Large intestine (tissue), 3 donors: ENCODE measurements at regions not wholly inside any gene's neighbourhood (a gene's known extent, or its start where the extent isn't known, plus 50 kb on each side); places are given as distances from the start of the nearest gene placed in this dataset.
"Not testable (repeated sequence)": the region's sequence is repeated elsewhere in the genome, so short reads cannot be mapped to it uniquely, and the experiment has no call there.

Experiments used
- DNase-seq, 2 donors: peaks; one replicate each; pipeline versions ENCODE4 v3.0.0 to v3.0.0-alpha.2; 2013
- H3K27ac ChIP-seq: one replicate; pipeline ENCODE4 v1.5.1; 2013; ENCODE audit warnings: low read length
- H3K27me3 ChIP-seq: 2 replicates; pipeline ENCODE4 v1.6.1; 2013; ENCODE audit warnings: low read length; ENCODE audit not compliant: control insufficient read depth, insufficient read depth
- H3K36me3 ChIP-seq: 2 replicates; pipeline ENCODE4 v1.6.1; 2013; ENCODE audit warnings: low read length; ENCODE audit not compliant: control insufficient read depth, insufficient read depth
- H3K4me1 ChIP-seq: one replicate; pipeline ENCODE4 v1.6.1; 2013; ENCODE audit warnings: low read length; ENCODE audit not compliant: control insufficient read depth, insufficient read depth
- H3K4me3 ChIP-seq: one replicate; pipeline ENCODE4 v1.5.1; 2013; ENCODE audit warnings: low read length
- H3K9me3 ChIP-seq: one replicate; pipeline ENCODE4 v1.6.1; 2013; ENCODE audit warnings: mild to moderate bottlenecking, low read depth, low read length, moderate library complexity; ENCODE audit not compliant: control insufficient read depth
- WGBS: methylation state at CpG from one replicate; pipeline ENCODE4 v1.1.5; 2013; ENCODE audit warnings: low lambda C conversion rate; ENCODE audit not compliant: insufficient coverage; 5-methylcytosine and 5-hydroxymethylcytosine counted together

GRCh38 chr3:101913168-101913567, 63.9 kb downstream of the NFKBIZ start:
- Histone ChIP-seq H3K36me3 (no peaks in the 10 kb centered on the region), H3K27me3 (no peaks in the 10 kb centered on the region), H3K27ac (no peak overlapping the region), H3K4me3 (no peak overlapping the region), H3K4me1 (no peaks in the 10 kb centered on the region), H3K9me3 (no peaks in the 10 kb centered on the region)
- WGBS = no CpG with 5 or more reads among the region's 2 CpGs
- DNase-seq = no peak

GRCh38 chr3:101917761-101918160, 68.4 kb downstream of the NFKBIZ start:
- H3K9me3 ChIP-seq, DNase-seq, H3K4me1 ChIP-seq, H3K27me3 ChIP-seq, H3K4me3 ChIP-seq, H3K36me3 ChIP-seq, H3K27ac ChIP-seq: not testable (repeated sequence)
- WGBS = no CpG with 5 or more reads among the region's 2 CpGs

- WGBS = no CpG with 5 or more reads among the region's 3 CpGs
- H3K36me3 ChIP-seq, H3K9me3 ChIP-seq, H3K4me1 ChIP-seq, DNase-seq, H3K27me3 ChIP-seq, H3K27ac ChIP-seq, H3K4me3 ChIP-seq: not testable (repeated sequence)
Measured at GRCh38 chr3:101922151-101922725, 72.9 kb downstream of the NFKBIZ start.

GRCh38 chr3:101924621-101925020, 75.3 kb downstream of the NFKBIZ start:
- H3K27ac ChIP-seq, DNase-seq, H3K4me1 ChIP-seq, H3K27me3 ChIP-seq, H3K36me3 ChIP-seq, H3K9me3 ChIP-seq, H3K4me3 ChIP-seq: not testable (repeated sequence)
- WGBS = no CpG with 5 or more reads among the region's 2 CpGs

GRCh38 chr3:101925124-101925523, 75.8 kb downstream of the NFKBIZ start:
- H3K36me3 ChIP-seq, H3K9me3 ChIP-seq, H3K4me1 ChIP-seq, H3K27me3 ChIP-seq, H3K4me3 ChIP-seq, H3K27ac ChIP-seq, DNase-seq: not testable (repeated sequence)
- WGBS = no CpG with 5 or more reads among the region's 1 CpG

GRCh38 chr3:101925564-101925963, 76.2 kb downstream of the NFKBIZ start:
- Histone ChIP-seq H3K4me1 (no peaks in the 10 kb centered on the region), H3K27me3 (no peaks in the 10 kb centered on the region), H3K4me3 (no peak overlapping the region), H3K27ac (no peak overlapping the region), H3K9me3 (no peaks in the 10 kb centered on the region), H3K36me3 (no peaks in the 10 kb centered on the region)
- no CpG with 5 or more reads among the region's 2 CpGs for WGBS
- no peak for DNase-seq

GRCh38 chr3:101926594-101927105, 77.3 kb downstream of the NFKBIZ start:
- no CpG with 5 or more reads among the region's 7 CpGs for WGBS
- no peak overlapping the region for H3K4me3 ChIP-seq
- no peaks in the 10 kb centered on the region for H3K9me3 ChIP-seq
- no peak overlapping the region for H3K27ac ChIP-seq
- H3K4me1 ChIP-seq = no peaks in the 10 kb centered on the region
- no peaks in the 10 kb centered on the region for H3K36me3 ChIP-seq
- H3K27me3 ChIP-seq = no peaks in the 10 kb centered on the region
- DNase-seq = no peak

- H3K36me3 ChIP-seq = no peaks in the 10 kb centered on the region
- no peak overlapping the region for H3K27ac ChIP-seq
- no peaks in the 10 kb centered on the region for H3K9me3 ChIP-seq
- H3K4me3 ChIP-seq = no peak overlapping the region
- H3K4me1 ChIP-seq = no peaks in the 10 kb centered on the region
- WGBS = 100% methylated on average over 1 of the region's 1 CpG
- no peak for DNase-seq
- H3K27me3 ChIP-seq = no peaks in the 10 kb centered on the region
Measured at GRCh38 chr3:101928890-101929289, 79.6 kb downstream of the NFKBIZ start.

- WGBS = no CpG with 5 or more reads among the region's 1 CpG
- Histone ChIP-seq H3K4me1 (no peaks in the 10 kb centered on the region), H3K4me3 (no peak overlapping the region), H3K9me3 (no peaks in the 10 kb centered on the region), H3K27ac (no peak overlapping the region), H3K27me3 (no peaks in the 10 kb centered on the region), H3K36me3 (no peaks in the 10 kb centered on the region)
- DNase-seq = no peak
Measured at GRCh38 chr3:101931081-101931480, 81.8 kb downstream of the NFKBIZ start.

GRCh38 chr3:101932326-101933068, 83.2 kb downstream of the NFKBIZ start:
- Histone ChIP-seq H3K4me3 (no peak overlapping the region), H3K9me3 (no peaks in the 10 kb centered on the region), H3K27me3 (no peaks in the 10 kb centered on the region), H3K36me3 (no peaks in the 10 kb centered on the region), H3K4me1 (no peaks in the 10 kb centered on the region), H3K27ac (no peak overlapping the region)
- no CpG with 5 or more reads among the region's 6 CpGs for WGBS
- no peak for DNase-seq
